Transverse colon (tissue), 3 donors: ENCODE measurements at regions not wholly inside any gene's neighbourhood (a gene's known extent, or its start where the extent isn't known, plus 50 kb on each side); places are given as distances from the start of the nearest gene placed in this dataset.

Experiments
- EP300 ChIP-seq: sonication (generic); formaldehyde crosslinking; IDR thresholded peaks from one replicate; pipeline ENCODE4 v1.6.1; 2017; ENCODE audit warnings: antibody characterized with exemption, low read depth
- TF ChIP-seq, protein P1 (sequence below), 5 experiments: fragments of 200-600 bp in 3 of 5; fragments of 450-650 bp in 2 of 5; sonication (generic) in 3 of 5; IDR thresholded peaks; 1 replicate in 2 of 5; 2 replicates in 3 of 5; pipeline ENCODE4 v1.5.1; 2016 to 2017; ENCODE audit warnings: antibody characterized with exemption in 5 of 5, inconsistent platforms in 3 of 5, mild to moderate bottlenecking in 2 of 5, moderate library complexity in 1 of 5

DNA sequence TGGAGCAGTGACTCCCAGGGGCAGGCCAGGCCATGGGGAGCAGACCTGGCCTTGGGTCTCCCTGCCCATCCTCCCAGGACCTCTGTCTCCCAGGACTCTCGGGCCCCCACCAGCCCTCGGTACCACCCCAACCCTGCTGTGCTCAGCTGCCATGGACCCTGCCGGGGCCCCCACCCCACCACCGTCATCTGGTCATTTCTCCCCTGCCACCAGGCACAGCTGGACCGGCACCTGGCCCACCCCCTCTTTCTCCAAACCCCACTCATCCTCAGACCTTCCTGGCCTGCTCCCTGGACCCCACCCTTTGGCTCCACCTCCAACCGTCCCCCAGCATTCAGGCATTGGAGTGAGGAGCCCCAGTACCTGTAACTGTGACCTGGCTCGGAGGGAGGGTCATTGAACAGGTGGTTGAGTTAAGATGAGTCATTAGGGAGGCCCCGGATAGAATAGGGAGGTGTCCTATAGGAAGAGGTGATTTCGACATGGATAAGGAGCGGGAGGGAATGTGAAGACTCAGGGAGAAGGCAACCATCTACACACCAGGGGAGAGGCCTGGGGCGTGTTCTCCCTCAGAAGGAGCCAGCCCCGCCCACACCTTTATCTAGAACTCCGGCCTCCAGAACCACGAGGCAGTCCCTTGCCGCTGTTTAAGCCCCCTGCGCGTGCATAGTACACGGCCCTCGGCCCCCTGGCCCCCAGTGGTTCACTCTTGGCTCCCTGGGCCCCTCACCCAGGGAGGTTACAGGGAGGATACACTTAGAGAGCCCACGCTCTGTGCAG lies 1395.9 kb downstream of the BRD1 start:
- TF ChIP-seq, protein P1, sequence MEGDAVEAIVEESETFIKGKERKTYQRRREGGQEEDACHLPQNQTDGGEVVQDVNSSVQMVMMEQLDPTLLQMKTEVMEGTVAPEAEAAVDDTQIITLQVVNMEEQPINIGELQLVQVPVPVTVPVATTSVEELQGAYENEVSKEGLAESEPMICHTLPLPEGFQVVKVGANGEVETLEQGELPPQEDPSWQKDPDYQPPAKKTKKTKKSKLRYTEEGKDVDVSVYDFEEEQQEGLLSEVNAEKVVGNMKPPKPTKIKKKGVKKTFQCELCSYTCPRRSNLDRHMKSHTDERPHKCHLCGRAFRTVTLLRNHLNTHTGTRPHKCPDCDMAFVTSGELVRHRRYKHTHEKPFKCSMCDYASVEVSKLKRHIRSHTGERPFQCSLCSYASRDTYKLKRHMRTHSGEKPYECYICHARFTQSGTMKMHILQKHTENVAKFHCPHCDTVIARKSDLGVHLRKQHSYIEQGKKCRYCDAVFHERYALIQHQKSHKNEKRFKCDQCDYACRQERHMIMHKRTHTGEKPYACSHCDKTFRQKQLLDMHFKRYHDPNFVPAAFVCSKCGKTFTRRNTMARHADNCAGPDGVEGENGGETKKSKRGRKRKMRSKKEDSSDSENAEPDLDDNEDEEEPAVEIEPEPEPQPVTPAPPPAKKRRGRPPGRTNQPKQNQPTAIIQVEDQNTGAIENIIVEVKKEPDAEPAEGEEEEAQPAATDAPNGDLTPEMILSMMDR (IDR thresholded peaks at IDR 0.05) = no peak
- TF ChIP-seq EP300 = no peak
